ENCODE measurements at regions not wholly inside any gene's neighbourhood (a gene's known extent, or its start where the extent isn't known, plus 50 kb on each side); places are given as distances from the start of the nearest gene placed in this dataset.

- TF ChIP-seq CTCF (IDR thresholded peaks at IDR 0.05) (no peak), POLR2A (IDR thresholded peaks at IDR 0.05) (no peak)
Measured at GRCh38 chr9:675697-676370, 165.7 kb upstream of the DMRT1 start.
